GM23338 (cell line): ENCODE measurements at regions not wholly inside any gene's neighbourhood (a gene's known extent, or its start where the extent isn't known, plus 50 kb on each side); places are given as distances from the start of the nearest gene placed in this dataset.

ENCODE experiments used
- ATAC-seq: fragments of 200-7000 bp; cut with Tn5 transposase; 3 replicates; pipeline ENCODE4 v1.9.1; 2020
- DNase-seq: peaks from one replicate; pipeline ENCODE4 v3.0.0-alpha.2; 2015; ENCODE audit warnings: low spot score
- H2AFZ ChIP-seq: fragments of 200-600 bp; sonication (generic); 2 replicates; pipeline ENCODE4 v1.8.0; 2016; ENCODE audit warnings: antibody characterized with exemption, mild to moderate bottlenecking, moderate library complexity
- H3F3A ChIP-seq: fragments of 200-600 bp; sonication (generic); replicated peaks from 2 replicates; pipeline ENCODE4 v1.8.0; 2017; ENCODE audit warnings: antibody characterized with exemption, mixed run types, low read depth
- H3K27ac ChIP-seq: fragments of 200-600 bp; sonication (generic); 2 replicates; pipeline ENCODE4 v1.6.1; 2016; ENCODE audit warnings: low read depth
- H3K27me3 ChIP-seq: fragments of 200-600 bp; sonication (generic); 2 replicates; pipeline ENCODE4 v1.8.0; 2016; ENCODE audit warnings: mild to moderate bottlenecking, mixed run types, moderate library complexity; ENCODE audit not compliant: insufficient read depth
- H3K36me3 ChIP-seq: fragments of 200-600 bp; sonication (generic); 2 replicates; pipeline ENCODE4 v1.8.0; 2016; ENCODE audit warnings: mild to moderate bottlenecking; ENCODE audit not compliant: insufficient read depth
- H3K4me1 ChIP-seq: fragments of 200-600 bp; sonication (generic); 2 replicates; pipeline ENCODE4 v1.8.0; 2016; ENCODE audit warnings: mild to moderate bottlenecking, moderate library complexity; ENCODE audit not compliant: insufficient read depth
- H3K4me2 ChIP-seq: fragments of 200-600 bp; sonication (generic); 2 replicates; pipeline ENCODE4 v1.7.1; 2017; ENCODE audit warnings: mixed run types
- H3K4me3 ChIP-seq: fragments of 200-600 bp; sonication (generic); 2 replicates; pipeline ENCODE4 v1.6.1; 2016; ENCODE audit warnings: mixed run types
- H3K79me2 ChIP-seq: fragments of 200-600 bp; sonication (generic); replicated peaks from 2 replicates; pipeline ENCODE4 v1.8.0; 2017; ENCODE audit warnings: mild to moderate bottlenecking; ENCODE audit not compliant: insufficient read depth
- H3K9me2 ChIP-seq: fragments of 200-600 bp; sonication (generic); 2 replicates; pipeline ENCODE4 v1.8.0; 2017; ENCODE audit not compliant: insufficient read depth
- H4K20me1 ChIP-seq: fragments of 200-600 bp; sonication (generic); replicated peaks from 2 replicates; pipeline ENCODE4 v1.8.0; 2017; ENCODE audit warnings: mild to moderate bottlenecking; ENCODE audit not compliant: insufficient read depth
- H3K27ac Mint-ChIP-seq: 2 replicates; pipeline ENCODE4 v1.8.0; 2020; ENCODE audit warnings: inconsistent platforms, mild to moderate bottlenecking, moderate library complexity, mixed read lengths
- H3K27me3 Mint-ChIP-seq: 3 replicates; pipeline ENCODE4 v1.8.0; 2022; ENCODE audit warnings: low read depth, mild to moderate bottlenecking, moderate library complexity, mixed read lengths, inconsistent platforms; ENCODE audit not compliant: insufficient read depth, poor library complexity
- H3K36me3 Mint-ChIP-seq: 3 replicates; pipeline ENCODE4 v1.8.0; 2021; ENCODE audit warnings: low read depth, mild to moderate bottlenecking, inconsistent platforms, moderate library complexity, mixed read lengths
- H3K4me1 Mint-ChIP-seq: 3 replicates; pipeline ENCODE4 v1.8.0; 2020; ENCODE audit warnings: mild to moderate bottlenecking, inconsistent platforms, mixed read lengths
- H3K4me3 Mint-ChIP-seq: 3 replicates; pipeline ENCODE4 v1.8.0; 2021; ENCODE audit warnings: moderate library complexity, mild to moderate bottlenecking, inconsistent platforms, mixed read lengths
- H3K9me3 Mint-ChIP-seq: 3 replicates; pipeline ENCODE4 v1.8.0; 2020; ENCODE audit warnings: moderate library complexity, mild to moderate bottlenecking, inconsistent platforms, mixed read lengths
- CREB1 ChIP-seq: fragments of 250-450 bp; sonication (Bioruptor Pico); IDR thresholded peaks from 2 replicates; pipeline ENCODE4 v1.5.0; 2020; ENCODE audit warnings: low read depth, mild to moderate bottlenecking, moderate library complexity
- ETS1 ChIP-seq: IDR thresholded peaks from 2 replicates; pipeline ENCODE4 v1.6.1; 2016; ENCODE audit warnings: antibody characterized with exemption
- EZH2 ChIP-seq: fragments of 200-600 bp; sonication (generic); IDR thresholded peaks from one replicate; pipeline ENCODE4 v1.8.0; 2017; ENCODE audit warnings: antibody characterized with exemption, mild to moderate bottlenecking, low read depth; ENCODE audit not compliant: unreplicated experiment
- EZH2phosphoT487 ChIP-seq: fragments of 200-600 bp; sonication (generic); IDR thresholded peaks from one replicate; pipeline ENCODE4 v1.8.1; 2018; ENCODE audit warnings: antibody characterized with exemption; ENCODE audit not compliant: unreplicated experiment
- JUNB ChIP-seq: IDR thresholded peaks from one replicate; pipeline ENCODE4 v1.6.1; 2016; ENCODE audit warnings: antibody characterized with exemption; ENCODE audit not compliant: unreplicated experiment
- NANOG ChIP-seq: IDR thresholded peaks from 2 replicates; pipeline ENCODE4 v1.6.1; 2016; ENCODE audit warnings: antibody characterized with exemption, borderline replicate concordance
- POLR2AphosphoS5 ChIP-seq: IDR thresholded peaks from 2 replicates; pipeline ENCODE4 v1.6.1; 2016; ENCODE audit warnings: antibody characterized with exemption, low read depth
- REST ChIP-seq: IDR thresholded peaks from one replicate; pipeline ENCODE4 v1.6.1; 2018; ENCODE audit warnings: antibody characterized with exemption; ENCODE audit not compliant: unreplicated experiment
- STAT1 ChIP-seq: IDR thresholded peaks from one replicate; pipeline ENCODE4 v1.6.1; 2016; ENCODE audit warnings: antibody characterized with exemption; ENCODE audit not compliant: unreplicated experiment
- ZNF331 ChIP-seq: fragments of 250-450 bp; sonication (Bioruptor Pico); IDR thresholded peaks from 2 replicates; pipeline ENCODE4 v1.5.0; 2020; ENCODE audit warnings: low read depth, mild to moderate bottlenecking, moderate library complexity
- TF ChIP-seq, protein P1 (sequence below), 2 experiments: fragments of 200-600 bp in 1 of 2; sonication (generic) in 1 of 2; conservative IDR thresholded peaks; 2 replicates each; pipeline versions ENCODE4 v1.5.1 to v1.6.1; 2016 to 2017; ENCODE audit warnings: antibody characterized with exemption in 2 of 2, low read depth in 2 of 2, mild to moderate bottlenecking in 2 of 2, moderate library complexity in 1 of 2
- TF ChIP-seq, protein P2 (sequence below): fragments of 250-450 bp; sonication (Bioruptor Pico); IDR thresholded peaks from 2 replicates; pipeline ENCODE4 v1.5.0; 2020; ENCODE audit warnings: mild to moderate bottlenecking, moderate library complexity

GRCh38 chr2:41087946-41088345, 636.1 kb upstream of the SLC8A1 start:
- Histone ChIP-seq H3F3A (no peaks in the 10 kb centered on the region), H3K4me3 (no peak overlapping the region), H3K79me2 (no peaks in the 10 kb centered on the region), H3K4me2 (no peak overlapping the region), H3K36me3 (no peaks in the 10 kb centered on the region), H3K9me2 (peaks cover 3% of the 10 kb centered on the region; the same call in 1 of the 2 replicates), H3K4me1 (no peaks in the 10 kb centered on the region), H2AFZ (no peak overlapping the region; the same call in 1 of the 2 replicates), H3K27ac (no peak overlapping the region), H4K20me1 (no peaks in the 10 kb centered on the region), H3K27me3 (no peaks in the 10 kb centered on the region)
- DNase-seq: no peak
- no peak overlapping the region for H3K4me3 Mint-ChIP-seq
- H3K36me3 Mint-ChIP-seq: no peaks in the 10 kb centered on the region
- no peaks in the 10 kb centered on the region for H3K9me3 Mint-ChIP-seq
- 0 out of 3 replicates have a peak, but pooled peaks cover 3% of the 10 kb centered on the region for H3K4me1 Mint-ChIP-seq
- TF ChIP-seq ZNF331 (CRISPR knock-in tag) (no peak), POLR2AphosphoS5 (no peak), NANOG (no peak), REST (no peak), STAT1 (no peak), EZH2phosphoT487 (no peak), JUNB (no peak), ETS1 (no peak), CREB1 (CRISPR knock-in tag) (no peak), EZH2 (no peak)
- TF ChIP-seq, protein P1, sequence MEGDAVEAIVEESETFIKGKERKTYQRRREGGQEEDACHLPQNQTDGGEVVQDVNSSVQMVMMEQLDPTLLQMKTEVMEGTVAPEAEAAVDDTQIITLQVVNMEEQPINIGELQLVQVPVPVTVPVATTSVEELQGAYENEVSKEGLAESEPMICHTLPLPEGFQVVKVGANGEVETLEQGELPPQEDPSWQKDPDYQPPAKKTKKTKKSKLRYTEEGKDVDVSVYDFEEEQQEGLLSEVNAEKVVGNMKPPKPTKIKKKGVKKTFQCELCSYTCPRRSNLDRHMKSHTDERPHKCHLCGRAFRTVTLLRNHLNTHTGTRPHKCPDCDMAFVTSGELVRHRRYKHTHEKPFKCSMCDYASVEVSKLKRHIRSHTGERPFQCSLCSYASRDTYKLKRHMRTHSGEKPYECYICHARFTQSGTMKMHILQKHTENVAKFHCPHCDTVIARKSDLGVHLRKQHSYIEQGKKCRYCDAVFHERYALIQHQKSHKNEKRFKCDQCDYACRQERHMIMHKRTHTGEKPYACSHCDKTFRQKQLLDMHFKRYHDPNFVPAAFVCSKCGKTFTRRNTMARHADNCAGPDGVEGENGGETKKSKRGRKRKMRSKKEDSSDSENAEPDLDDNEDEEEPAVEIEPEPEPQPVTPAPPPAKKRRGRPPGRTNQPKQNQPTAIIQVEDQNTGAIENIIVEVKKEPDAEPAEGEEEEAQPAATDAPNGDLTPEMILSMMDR (conservative IDR thresholded peaks at IDR 0.05; ENCODE audit: low read depth in 2 of 2): no peak
- TF ChIP-seq, protein P2, sequence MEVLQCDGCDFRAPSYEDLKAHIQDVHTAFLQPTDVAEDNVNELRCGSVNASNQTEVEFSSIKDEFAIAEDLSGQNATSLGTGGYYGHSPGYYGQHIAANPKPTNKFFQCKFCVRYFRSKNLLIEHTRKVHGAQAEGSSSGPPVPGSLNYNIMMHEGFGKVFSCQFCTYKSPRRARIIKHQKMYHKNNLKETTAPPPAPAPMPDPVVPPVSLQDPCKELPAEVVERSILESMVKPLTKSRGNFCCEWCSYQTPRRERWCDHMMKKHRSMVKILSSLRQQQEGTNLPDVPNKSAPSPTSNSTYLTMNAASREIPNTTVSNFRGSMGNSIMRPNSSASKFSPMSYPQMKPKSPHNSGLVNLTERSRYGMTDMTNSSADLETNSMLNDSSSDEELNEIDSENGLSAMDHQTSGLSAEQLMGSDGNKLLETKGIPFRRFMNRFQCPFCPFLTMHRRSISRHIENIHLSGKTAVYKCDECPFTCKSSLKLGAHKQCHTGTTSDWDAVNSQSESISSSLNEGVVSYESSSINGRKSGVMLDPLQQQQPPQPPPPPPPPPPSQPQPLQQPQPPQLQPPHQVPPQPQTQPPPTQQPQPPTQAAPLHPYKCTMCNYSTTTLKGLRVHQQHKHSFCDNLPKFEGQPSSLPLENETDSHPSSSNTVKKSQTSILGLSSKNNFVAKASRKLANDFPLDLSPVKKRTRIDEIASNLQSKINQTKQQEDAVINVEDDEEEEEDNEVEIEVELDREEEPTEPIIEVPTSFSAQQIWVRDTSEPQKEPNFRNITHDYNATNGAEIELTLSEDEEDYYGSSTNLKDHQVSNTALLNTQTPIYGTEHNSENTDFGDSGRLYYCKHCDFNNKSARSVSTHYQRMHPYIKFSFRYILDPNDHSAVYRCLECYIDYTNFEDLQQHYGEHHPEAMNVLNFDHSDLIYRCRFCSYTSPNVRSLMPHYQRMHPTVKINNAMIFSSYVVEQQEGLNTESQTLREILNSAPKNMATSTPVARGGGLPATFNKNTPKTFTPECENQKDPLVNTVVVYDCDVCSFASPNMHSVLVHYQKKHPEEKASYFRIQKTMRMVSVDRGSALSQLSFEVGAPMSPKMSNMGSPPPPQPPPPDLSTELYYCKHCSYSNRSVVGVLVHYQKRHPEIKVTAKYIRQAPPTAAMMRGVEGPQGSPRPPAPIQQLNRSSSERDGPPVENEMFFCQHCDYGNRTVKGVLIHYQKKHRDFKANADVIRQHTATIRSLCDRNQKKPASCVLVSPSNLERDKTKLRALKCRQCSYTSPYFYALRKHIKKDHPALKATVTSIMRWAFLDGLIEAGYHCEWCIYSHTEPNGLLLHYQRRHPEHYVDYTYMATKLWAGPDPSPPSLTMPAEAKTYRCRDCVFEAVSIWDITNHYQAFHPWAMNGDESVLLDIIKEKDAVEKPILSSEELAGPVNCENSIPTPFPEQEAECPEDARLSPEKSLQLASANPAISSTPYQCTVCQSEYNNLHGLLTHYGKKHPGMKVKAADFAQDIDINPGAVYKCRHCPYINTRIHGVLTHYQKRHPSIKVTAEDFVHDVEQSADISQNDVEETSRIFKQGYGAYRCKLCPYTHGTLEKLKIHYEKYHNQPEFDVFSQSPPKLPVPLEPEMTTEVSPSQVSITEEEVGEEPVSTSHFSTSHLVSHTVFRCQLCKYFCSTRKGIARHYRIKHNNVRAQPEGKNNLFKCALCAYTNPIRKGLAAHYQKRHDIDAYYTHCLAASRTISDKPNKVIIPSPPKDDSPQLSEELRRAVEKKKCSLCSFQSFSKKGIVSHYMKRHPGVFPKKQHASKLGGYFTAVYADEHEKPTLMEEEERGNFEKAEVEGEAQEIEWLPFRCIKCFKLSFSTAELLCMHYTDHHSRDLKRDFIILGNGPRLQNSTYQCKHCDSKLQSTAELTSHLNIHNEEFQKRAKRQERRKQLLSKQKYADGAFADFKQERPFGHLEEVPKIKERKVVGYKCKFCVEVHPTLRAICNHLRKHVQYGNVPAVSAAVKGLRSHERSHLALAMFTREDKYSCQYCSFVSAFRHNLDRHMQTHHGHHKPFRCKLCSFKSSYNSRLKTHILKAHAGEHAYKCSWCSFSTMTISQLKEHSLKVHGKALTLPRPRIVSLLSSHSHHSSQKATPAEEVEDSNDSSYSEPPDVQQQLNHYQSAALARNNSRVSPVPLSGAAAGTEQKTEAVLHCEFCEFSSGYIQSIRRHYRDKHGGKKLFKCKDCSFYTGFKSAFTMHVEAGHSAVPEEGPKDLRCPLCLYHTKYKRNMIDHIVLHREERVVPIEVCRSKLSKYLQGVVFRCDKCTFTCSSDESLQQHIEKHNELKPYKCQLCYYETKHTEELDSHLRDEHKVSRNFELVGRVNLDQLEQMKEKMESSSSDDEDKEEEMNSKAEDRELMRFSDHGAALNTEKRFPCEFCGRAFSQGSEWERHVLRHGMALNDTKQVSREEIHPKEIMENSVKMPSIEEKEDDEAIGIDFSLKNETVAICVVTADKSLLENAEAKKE (CRISPR knock-in tag): no peak
- no peaks in the 10 kb centered on the region for H3K27me3 Mint-ChIP-seq
- ATAC-seq: no peak
- no peak overlapping the region for H3K27ac Mint-ChIP-seq
